ENCODE measurements at regions not wholly inside any gene's neighbourhood (a gene's known extent, or its start where the extent isn't known, plus 50 kb on each side); places are given as distances from the start of the nearest gene placed in this dataset.
"Not testable (repeated sequence)": the region's sequence is repeated elsewhere in the genome, so short reads cannot be mapped to it uniquely, and the experiment has no call there.

DNA sequence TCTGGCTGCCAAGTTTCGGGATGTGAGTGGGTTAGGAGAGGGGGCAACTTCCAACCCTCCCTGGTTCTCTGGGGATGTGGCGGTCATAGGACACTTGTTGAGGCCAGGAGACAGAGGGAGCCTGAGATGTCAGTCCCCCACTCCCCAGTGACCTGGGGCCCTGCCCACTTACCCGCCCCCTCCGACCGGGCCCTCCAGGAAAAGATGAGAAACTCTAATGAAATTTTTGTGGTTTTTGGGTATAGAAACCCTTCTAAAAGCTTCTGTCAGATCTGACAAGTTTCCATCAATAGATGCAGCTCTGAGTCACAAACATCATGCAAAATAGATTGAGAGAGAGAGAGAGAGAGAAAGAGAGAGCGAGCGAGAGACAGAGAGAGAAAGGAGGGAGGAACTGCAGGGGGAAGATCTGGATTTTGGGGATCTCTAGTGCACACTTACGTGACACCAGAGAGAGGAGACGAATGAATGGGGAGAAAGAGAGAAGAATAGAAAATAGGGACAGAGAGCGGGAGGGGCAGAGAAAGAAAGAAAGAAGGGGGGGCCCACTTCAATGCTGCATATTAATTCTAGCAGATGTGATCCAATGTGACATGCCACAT is 94.0 kb downstream of the PTPRS start:
- no peak for DNase-seq (ENCODE audit: low read depth)
- H3K4me3 ChIP-seq (ENCODE audit: control insufficient read depth, low read depth, low read length), result no peak overlapping the region
- TF ChIP-seq, protein P1, sequence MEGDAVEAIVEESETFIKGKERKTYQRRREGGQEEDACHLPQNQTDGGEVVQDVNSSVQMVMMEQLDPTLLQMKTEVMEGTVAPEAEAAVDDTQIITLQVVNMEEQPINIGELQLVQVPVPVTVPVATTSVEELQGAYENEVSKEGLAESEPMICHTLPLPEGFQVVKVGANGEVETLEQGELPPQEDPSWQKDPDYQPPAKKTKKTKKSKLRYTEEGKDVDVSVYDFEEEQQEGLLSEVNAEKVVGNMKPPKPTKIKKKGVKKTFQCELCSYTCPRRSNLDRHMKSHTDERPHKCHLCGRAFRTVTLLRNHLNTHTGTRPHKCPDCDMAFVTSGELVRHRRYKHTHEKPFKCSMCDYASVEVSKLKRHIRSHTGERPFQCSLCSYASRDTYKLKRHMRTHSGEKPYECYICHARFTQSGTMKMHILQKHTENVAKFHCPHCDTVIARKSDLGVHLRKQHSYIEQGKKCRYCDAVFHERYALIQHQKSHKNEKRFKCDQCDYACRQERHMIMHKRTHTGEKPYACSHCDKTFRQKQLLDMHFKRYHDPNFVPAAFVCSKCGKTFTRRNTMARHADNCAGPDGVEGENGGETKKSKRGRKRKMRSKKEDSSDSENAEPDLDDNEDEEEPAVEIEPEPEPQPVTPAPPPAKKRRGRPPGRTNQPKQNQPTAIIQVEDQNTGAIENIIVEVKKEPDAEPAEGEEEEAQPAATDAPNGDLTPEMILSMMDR (IDR thresholded peaks at IDR 0.05; ENCODE audit: control insufficient read depth, insufficient read depth, low read depth, low read length, missing control alignments), result no peak

DNA sequence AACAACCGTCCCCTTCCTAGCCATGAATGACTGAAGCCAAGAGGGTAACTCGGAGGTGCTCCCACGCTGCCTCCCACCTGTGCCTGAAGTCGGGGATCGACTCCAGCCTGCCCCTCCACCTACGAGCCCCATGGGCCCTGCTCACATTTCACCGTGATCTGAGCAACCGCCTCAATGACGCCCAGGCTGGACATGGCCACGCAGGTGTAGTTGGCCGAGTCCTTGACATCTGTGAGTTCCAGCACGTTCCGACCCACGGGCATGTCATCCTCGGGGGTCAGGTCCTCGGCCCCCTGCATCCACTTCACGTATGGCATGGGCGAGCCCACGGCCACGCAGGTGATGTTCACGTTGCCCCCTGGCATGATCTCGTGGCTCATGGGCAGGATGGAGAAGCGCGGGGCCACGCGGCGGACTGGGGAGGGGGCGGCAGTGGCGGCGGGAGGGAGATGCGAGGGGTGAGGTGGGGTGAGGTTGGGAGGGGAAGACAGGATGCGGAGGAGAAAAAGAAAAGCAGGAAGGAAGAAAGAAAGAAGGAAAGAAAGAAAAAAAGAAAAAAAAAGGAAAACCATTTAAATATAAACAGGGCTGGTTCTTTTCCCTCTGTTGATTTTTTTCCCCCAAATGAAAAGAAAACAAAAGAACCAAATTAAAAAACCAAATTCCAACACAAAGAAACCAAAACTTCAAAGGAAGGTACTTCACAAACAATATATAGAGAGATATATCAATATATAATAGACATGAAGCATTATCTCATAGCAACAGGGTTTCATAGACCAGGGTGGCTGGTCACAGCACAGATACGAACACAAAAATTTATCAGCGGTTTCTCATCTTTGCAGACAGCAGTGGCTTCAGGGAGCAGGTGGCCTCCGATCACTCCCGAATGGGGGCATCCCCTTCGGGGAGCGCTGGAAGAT is 94.7 kb downstream of the PTPRS start:
- no peak overlapping the region for H3K4me3 ChIP-seq (ENCODE audit: control insufficient read depth, low read depth, low read length)
- TF ChIP-seq, protein P1 (IDR thresholded peaks at IDR 0.05; ENCODE audit: control insufficient read depth, insufficient read depth, low read depth, low read length, missing control alignments), result no peak
- DNase-seq (ENCODE audit: low read depth), result no peak

DNA sequence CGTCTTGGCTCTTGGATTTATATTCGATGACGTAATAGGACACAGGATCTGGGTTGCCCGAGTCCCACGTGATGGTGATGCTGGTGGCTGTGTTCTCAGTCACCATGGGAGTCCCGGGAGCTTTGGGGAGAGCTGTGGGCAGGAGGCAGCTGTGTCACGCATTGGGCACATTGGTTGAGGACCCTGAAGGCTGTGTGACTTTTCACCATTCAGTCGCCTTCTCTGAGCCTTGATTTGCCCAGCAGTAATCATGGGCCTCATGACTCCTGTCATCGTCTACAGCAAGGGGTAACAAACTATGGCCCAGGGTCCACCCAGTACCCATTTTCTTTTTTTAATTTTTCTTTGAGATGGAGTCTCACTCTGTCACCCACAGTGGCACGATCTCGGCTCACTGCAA is 96.3 kb downstream of the PTPRS start:
- no peak for DNase-seq (ENCODE audit: low read depth)
- no peak overlapping the region for H3K4me3 ChIP-seq (ENCODE audit: control insufficient read depth, low read depth, low read length)
- TF ChIP-seq, protein P1 (IDR thresholded peaks at IDR 0.05; ENCODE audit: control insufficient read depth, insufficient read depth, low read depth, low read length, missing control alignments), result no peak

DNA sequence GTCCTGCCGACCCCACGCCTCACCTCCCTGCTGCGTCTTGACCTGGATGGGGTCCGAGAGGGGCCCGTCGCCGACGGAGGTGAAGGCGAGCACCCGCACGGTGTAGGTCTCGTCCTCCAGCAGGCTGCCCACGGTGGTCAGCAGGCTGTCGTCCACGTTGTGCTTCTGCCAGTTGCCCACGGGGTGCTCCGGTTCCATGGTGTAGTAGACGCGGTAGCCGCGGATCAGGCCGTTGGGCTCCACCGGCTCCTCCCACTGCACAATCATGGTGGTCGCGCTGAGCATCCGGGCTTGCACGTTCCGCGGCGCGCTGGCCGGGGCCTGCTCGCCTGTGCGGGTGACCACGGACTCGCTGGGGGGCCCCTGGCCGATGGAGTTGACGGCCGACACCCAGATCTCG is 96.7 kb downstream of the PTPRS start:
- DNase-seq (ENCODE audit: low read depth), result no peak
- TF ChIP-seq, protein P1 (IDR thresholded peaks at IDR 0.05; ENCODE audit: control insufficient read depth, insufficient read depth, low read depth, low read length, missing control alignments), result no peak
- no peak overlapping the region for H3K4me3 ChIP-seq (ENCODE audit: control insufficient read depth, low read depth, low read length)

DNA sequence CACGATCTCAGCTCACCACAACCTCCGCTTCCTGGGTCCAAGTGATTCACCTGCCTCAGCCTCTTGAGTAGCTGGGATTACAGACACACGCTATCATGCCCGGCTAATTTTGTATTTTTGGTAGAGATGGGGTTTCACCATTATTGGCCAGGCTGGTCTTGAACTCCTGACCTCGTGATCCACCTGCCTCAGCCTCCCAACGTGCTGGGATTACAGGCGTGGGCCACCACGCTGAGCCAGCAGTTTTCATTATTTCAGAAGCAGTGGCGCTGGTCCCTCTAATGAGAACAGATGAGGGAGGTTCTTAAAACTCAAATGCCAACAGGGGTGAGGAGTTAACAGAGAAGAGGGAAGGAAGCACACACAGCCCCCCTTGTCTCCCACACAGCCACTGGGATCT is 98.7 kb downstream of the PTPRS start:
- DNase-seq (ENCODE audit: low read depth); H3K4me3 ChIP-seq (ENCODE audit: control insufficient read depth, low read depth, low read length): not testable (repeated sequence)

DNA sequence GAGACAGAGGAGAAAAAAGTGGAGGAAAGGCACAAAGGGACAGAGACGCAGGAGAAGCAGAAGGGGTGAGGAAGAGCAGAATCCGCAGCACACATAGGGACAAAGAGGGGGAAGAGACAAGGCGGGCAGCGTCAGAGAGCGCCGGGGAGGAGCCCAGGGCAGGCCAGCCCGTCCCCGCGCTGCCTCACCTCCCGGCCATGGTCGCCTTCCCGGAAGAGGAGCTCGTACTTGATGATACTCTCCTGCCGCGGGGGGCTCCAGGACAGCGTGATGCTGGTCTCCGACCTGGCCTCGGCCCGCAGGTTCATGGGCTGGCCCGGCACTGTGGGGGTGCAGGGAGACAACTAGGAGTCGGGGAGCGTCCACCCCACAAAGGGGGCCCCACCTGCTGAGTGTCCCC is 100.6 kb downstream of the PTPRS start:
- H3K4me3 ChIP-seq (ENCODE audit: control insufficient read depth, low read depth, low read length), result no peak overlapping the region
- TF ChIP-seq, protein P1 (IDR thresholded peaks at IDR 0.05; ENCODE audit: control insufficient read depth, insufficient read depth, low read depth, low read length, missing control alignments), result no peak
- no peak for DNase-seq (ENCODE audit: low read depth)

DNA sequence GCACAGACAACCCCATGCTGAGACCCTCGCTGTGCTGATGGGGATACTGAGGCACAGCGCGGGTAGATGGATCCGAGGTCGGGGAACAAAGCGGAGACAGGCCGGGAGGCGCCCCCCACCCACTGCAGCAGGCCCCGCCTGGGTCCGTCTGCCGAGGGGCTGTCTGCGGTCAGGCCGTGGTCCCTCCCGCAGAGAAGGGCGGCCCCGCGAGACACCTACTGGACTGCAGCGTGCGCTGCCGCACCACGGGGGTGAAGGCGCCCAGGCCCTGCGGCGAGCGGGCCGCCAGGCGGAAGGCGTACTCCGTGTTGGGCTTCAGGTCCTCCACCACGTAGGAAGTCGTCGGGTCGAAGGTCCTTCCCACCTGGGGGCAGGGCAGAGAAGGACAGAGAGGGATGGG is 101.9 kb downstream of the PTPRS start:
- H3K4me3 ChIP-seq (ENCODE audit: control insufficient read depth, low read depth, low read length), result no peak overlapping the region
- TF ChIP-seq, protein P1 (IDR thresholded peaks at IDR 0.05; ENCODE audit: control insufficient read depth, insufficient read depth, low read depth, low read length, missing control alignments), result no peak
- no peak for DNase-seq (ENCODE audit: low read depth)

All from AG09309 (cell line).